HCT116 (cell line): ENCODE measurements at regions not wholly inside any gene's neighbourhood (a gene's known extent, or its start where the extent isn't known, plus 50 kb on each side); places are given as distances from the start of the nearest gene placed in this dataset.

Experiments
- ATAC-seq: fragments of 200-7000 bp; cut with Tn5 transposase; 2 replicates; pipeline ENCODE4 v1.9.1; 2020; ENCODE audit warnings: mild to moderate bottlenecking, moderate library complexity
- BruUV-seq: library from RNA; stranded (reverse); fragments of 400-500 nt; replicated peaks from 2 replicates; lab custom pipeline; 2021; lab: Mats Ljungman, UMichigan
- CTCF ChIA-PET: fragments of 300-600 bp; sonication (Branson Sonifier 250); formaldehyde crosslinking; loops from one replicate; lab custom pipeline; 2021; ENCODE audit warnings: antibody characterized with exemption; lab: Charles Lee
- POLR2A ChIA-PET: fragments of 300-600, 350-600 bp; sonication (Branson Sonifier 250); formaldehyde crosslinking; loops from one replicate; lab custom pipeline; 2021; ENCODE audit warnings: antibody characterized with exemption; lab: Charles Lee
- RAD21 ChIA-PET, 2 experiments: fragments of 300-600 bp; sonication (Branson Sonifier 250); formaldehyde crosslinking; loops; one replicate each; lab custom pipeline; 2023; ENCODE audit warnings: low total read pairs in 2 of 2; ENCODE audit not compliant: uncharacterized antibody in 2 of 2, unreplicated experiment in 2 of 2, low non-redundant PET in 1 of 2; lab: Charles Lee
- DNase-seq: peaks from one replicate; pipeline ENCODE4 v3.0.0-alpha.2; 2010; ENCODE audit warnings: low read depth, low spot score
- H2AFZ ChIP-seq: fragments of 200-600 bp; shearing (Covaris generic), sonication (generic); 2 replicates; pipeline ENCODE4 v1.6.1; 2017; ENCODE audit warnings: low read depth, mixed run types, mixed read lengths, antibody characterized with exemption, low read length; ENCODE audit not compliant: poor library complexity, severe bottlenecking
- H3K27ac ChIP-seq: 2 replicates; pipeline ENCODE4 v1.5.1; 2012; ENCODE audit warnings: low read depth, low read length
- H3K27me3 ChIP-seq: fragments of 200-600 bp; sonication (generic); 2 replicates; pipeline ENCODE4 v1.6.1; 2016; ENCODE audit warnings: mixed run types, low read length, mixed read lengths; ENCODE audit not compliant: insufficient read depth
- H3K36me3 ChIP-seq, 2 experiments: fragments of 200-500 bp in 1 of 2; fragments of 200-600 bp in 1 of 2; sonication (Bioruptor generic) in 1 of 2; sonication (generic) in 1 of 2; 2 replicates each; pipeline versions ENCODE4 v1.5.1 to v1.6.1; 2014 to 2016; ENCODE audit warnings: low read length in 2 of 2, inconsistent platforms in 1 of 2, mixed read lengths in 1 of 2, mixed run types in 1 of 2; ENCODE audit not compliant: insufficient read depth in 2 of 2, control insufficient read depth in 1 of 2
- H3K4me1 ChIP-seq, 2 experiments: fragments of 200-600 bp in 1 of 2; sonication (generic) in 1 of 2; 2 replicates each; pipeline versions ENCODE4 v1.5.1 to v1.6.1; 2012 to 2017; ENCODE audit warnings: low read length in 2 of 2, inconsistent platforms in 1 of 2, mild to moderate bottlenecking in 1 of 2, mixed read lengths in 1 of 2, mixed run types in 1 of 2, moderate library complexity in 1 of 2; ENCODE audit not compliant: insufficient read depth in 2 of 2, control insufficient read depth in 1 of 2
- H3K4me2 ChIP-seq: fragments of 200-600 bp; sonication (generic); 2 replicates; pipeline ENCODE4 v1.6.1; 2017; ENCODE audit warnings: mixed run types, low read length, mixed read lengths
- H3K4me3 ChIP-seq, 2 experiments: fragments of 200-600 bp in 1 of 2; sonication (generic) in 1 of 2; replicated peaks in 1 of 2; 2 replicates each; pipeline ENCODE4 v1.5.1; 2011 to 2016; ENCODE audit warnings: low read length in 2 of 2, control low read depth in 1 of 2, low read depth in 1 of 2, mild to moderate bottlenecking in 1 of 2, mixed read lengths in 1 of 2, mixed run types in 1 of 2
- H3K79me2 ChIP-seq: fragments of 200-600 bp; sonication (generic); 2 replicates; pipeline ENCODE4 v1.6.1; 2017; ENCODE audit warnings: mild to moderate bottlenecking, mixed run types, low read length, moderate library complexity, mixed read lengths; ENCODE audit not compliant: insufficient read depth
- H3K9ac ChIP-seq: fragments of 200-600 bp; sonication (generic); 2 replicates; pipeline ENCODE4 v1.6.1; 2016; ENCODE audit warnings: low read length, mixed read lengths
- H3K9me2 ChIP-seq: fragments of 200-600 bp; sonication (generic), shearing (Covaris generic); 2 replicates; pipeline ENCODE4 v1.6.1; 2017; ENCODE audit warnings: mixed run types, mild to moderate bottlenecking, moderate library complexity; ENCODE audit not compliant: insufficient read depth
- H3K9me3 ChIP-seq, 2 experiments: fragments of 200-500 bp in 1 of 2; fragments of 200-600 bp in 1 of 2; sonication (Bioruptor generic) in 1 of 2; sonication (generic) in 1 of 2; 2 replicates each; pipeline ENCODE4 v1.6.1; 2014 to 2017; ENCODE audit warnings: low read length in 2 of 2, mixed read lengths in 2 of 2, inconsistent platforms in 1 of 2, low read depth in 1 of 2, mild to moderate bottlenecking in 1 of 2, mixed run types in 1 of 2, moderate library complexity in 1 of 2; ENCODE audit not compliant: control insufficient read depth in 1 of 2, insufficient read depth in 1 of 2
- H4K20me1 ChIP-seq: fragments of 200-600 bp; sonication (generic), shearing (Covaris generic); 2 replicates; pipeline ENCODE4 v1.6.1; 2017; ENCODE audit warnings: mixed run types, mild to moderate bottlenecking, moderate library complexity; ENCODE audit not compliant: insufficient read depth
- CBX3 ChIP-seq: IDR thresholded peaks from 2 replicates; pipeline ENCODE4 v1.6.1; 2012; ENCODE audit warnings: low read depth
- EGR1 ChIP-seq: IDR thresholded peaks from 2 replicates; pipeline ENCODE4 v1.6.1; 2012; ENCODE audit warnings: low read depth
- ELF1 ChIP-seq: IDR thresholded peaks from 2 replicates; pipeline ENCODE4 v1.6.1; 2012; ENCODE audit warnings: low read depth, borderline replicate concordance
- EZH2 ChIP-seq: fragments of 200-600 bp; sonication (generic); IDR thresholded peaks from 2 replicates; pipeline ENCODE4 v1.6.1; 2017; ENCODE audit warnings: antibody characterized with exemption, mixed run types
- FOSL1 ChIP-seq: IDR thresholded peaks from 2 replicates; pipeline ENCODE4 v1.6.1; 2012; ENCODE audit warnings: low read depth
- POLR2A ChIP-seq: IDR thresholded peaks from 2 replicates; pipeline ENCODE4 v1.7.0; 2011; ENCODE audit warnings: borderline replicate concordance; ENCODE audit not compliant: insufficient read depth, insufficient read length; ENCODE audit errors: extremely low read depth
- SIN3A ChIP-seq: IDR thresholded peaks from 2 replicates; pipeline ENCODE4 v1.6.1; 2012; ENCODE audit warnings: low read depth
- SP1 ChIP-seq: IDR thresholded peaks from 2 replicates; pipeline ENCODE4 v1.6.1; 2012; ENCODE audit warnings: low read depth
- YY1 ChIP-seq: IDR thresholded peaks from 2 replicates; pipeline ENCODE4 v1.6.1; 2011; ENCODE audit warnings: low read length, low read depth, moderate library complexity, mild to moderate bottlenecking; ENCODE audit not compliant: insufficient replicate concordance; ENCODE audit errors: extremely low read depth
- ZFX ChIP-seq: fragments of 450-650 bp; IDR thresholded peaks from 2 replicates; pipeline ENCODE4 v1.6.1; 2017
- ZNF274 ChIP-seq: fragments of 200-500 bp; sonication (Bioruptor generic); IDR thresholded peaks from 2 replicates; pipeline ENCODE4 v1.6.1; 2014; ENCODE audit warnings: mild to moderate bottlenecking, low read depth, low read length, inconsistent platforms
- intact Hi-C: fragments of 100-400 bp; cut with micrococcal nuclease; formaldehyde crosslinking; loops from 2 replicates; pipeline ENCODE4 v1.10.0; 2022
- TF ChIP-seq, protein P1 (sequence below): IDR thresholded peaks from 2 replicates; pipeline ENCODE4 v1.6.1; 2012

GRCh38 chr3:147662705-147663104 is 253.5 kb downstream of the ZIC1 start:
- Histone ChIP-seq H3K4me1 (no peaks in the 10 kb centered on the region), H3K27me3 (no peaks in the 10 kb centered on the region), H3K9ac (no peak overlapping the region), H2AFZ (no peak overlapping the region), H3K79me2 (no peaks in the 10 kb centered on the region), H4K20me1 (no peaks in the 10 kb centered on the region), H3K27ac (no peak overlapping the region), H3K36me3 (no peaks in the 10 kb centered on the region), H3K9me2 (no peaks in the 10 kb centered on the region), H3K9me3 (no peaks in the 10 kb centered on the region), H3K4me3 (no peak overlapping the region), H3K4me2 (no peak overlapping the region)
- TF ChIP-seq FOSL1 (no peak), YY1 (no peak), POLR2A (no peak), ZFX (no peak), ZNF274 (no peak)
- ATAC-seq (no peak), DNase-seq (no peak)
- CTCF ChIA-PET, result no interaction called here
- POLR2A ChIA-PET, result no interaction called here
- no TSS peak for BruUV-seq
- intact Hi-C loops, result no loop called here
- RAD21 ChIA-PET, result no interaction called here

- TF ChIP-seq YY1, result no peak
- TF ChIP-seq POLR2A, result no peak
- TF ChIP-seq, protein P1, sequence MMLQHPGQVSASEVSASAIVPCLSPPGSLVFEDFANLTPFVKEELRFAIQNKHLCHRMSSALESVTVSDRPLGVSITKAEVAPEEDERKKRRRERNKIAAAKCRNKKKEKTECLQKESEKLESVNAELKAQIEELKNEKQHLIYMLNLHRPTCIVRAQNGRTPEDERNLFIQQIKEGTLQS, result no peak
- no peak for TF ChIP-seq ELF1
- TF ChIP-seq SP1, result no peak
- no peak for TF ChIP-seq SIN3A
- no peak for TF ChIP-seq CBX3
- no peak for TF ChIP-seq EGR1
- TF ChIP-seq EZH2, result no peak
- DNase-seq (no peak), ATAC-seq (no peak)
- no peak overlapping the region for H3K27ac ChIP-seq
- BruUV-seq, result no TSS peak
- H3K9me2 ChIP-seq, result no peaks in the 10 kb centered on the region
- ChIA-PET POLR2A (no interaction called here), RAD21 (no interaction called here), CTCF (no interaction called here)
- no peaks in the 10 kb centered on the region for H4K20me1 ChIP-seq
- no peaks in the 10 kb centered on the region for H3K9me3 ChIP-seq
- no peaks in the 10 kb centered on the region for H3K4me1 ChIP-seq
- no peak overlapping the region for H2AFZ ChIP-seq
- no peak overlapping the region for H3K9ac ChIP-seq
- H3K36me3 ChIP-seq, result no peaks in the 10 kb centered on the region
- no peaks in the 10 kb centered on the region for H3K27me3 ChIP-seq
- H3K4me2 ChIP-seq, result no peak overlapping the region
- intact Hi-C loops, result no loop called here
- no peaks in the 10 kb centered on the region for H3K79me2 ChIP-seq
- H3K4me3 ChIP-seq, result no peak overlapping the region
These were observed 259.9 kb downstream of the ZIC1 start for GRCh38 chr3:147669077-147669476.
